Thoracic aorta (tissue), 2 donors: ENCODE measurements at regions not wholly inside any gene's neighbourhood (a gene's known extent, or its start where the extent isn't known, plus 50 kb on each side); places are given as distances from the start of the nearest gene placed in this dataset.

Source experiments
- ATAC-seq: fragments of 150-250 bp; one replicate; pipeline ENCODE4 v1.8.0; 2017; ENCODE audit warnings: low read depth; ENCODE audit not compliant: insufficient number of reproducible peaks, low FRiP score
- DNase-seq: peaks from one replicate; pipeline ENCODE4 v3.0.0-alpha.2; 2020; ENCODE audit warnings: low spot score
- H3K27ac ChIP-seq, 2 donors: fragments of 200-600 bp; sonication (generic); 1 replicate in 1 of 2; 2 replicates in 1 of 2; pipeline ENCODE4 v1.5.1; 2016; ENCODE audit warnings: mild to moderate bottlenecking in 2 of 2, moderate library complexity in 2 of 2
- H3K27me3 ChIP-seq: fragments of 200-600 bp; sonication (generic); replicated peaks from 2 replicates; pipeline ENCODE4 v1.6.0; 2016; ENCODE audit warnings: mild to moderate bottlenecking; ENCODE audit not compliant: insufficient read depth
- H3K36me3 ChIP-seq: fragments of 200-600 bp; sonication (generic); one replicate; pipeline ENCODE4 v1.5.1; 2016
- H3K4me1 ChIP-seq, 2 donors: fragments of 200-600 bp; sonication (generic); 1 replicate in 1 of 2; 2 replicates in 1 of 2; pipeline versions ENCODE4 v1.5.1 to v1.6.0; 2016; ENCODE audit warnings: low read depth in 2 of 2, mild to moderate bottlenecking in 1 of 2; ENCODE audit not compliant: control insufficient read depth in 1 of 2
- H3K4me3 ChIP-seq: fragments of 200-600 bp; sonication (generic); 2 replicates; pipeline ENCODE4 v1.5.1; 2016; ENCODE audit warnings: mild to moderate bottlenecking
- H3K9me3 ChIP-seq: fragments of 200-600 bp; sonication (generic); 2 replicates; pipeline ENCODE4 v1.5.1; 2016
- CTCF ChIP-seq: fragments of 200-600 bp; sonication (generic); IDR thresholded peaks from one replicate; pipeline ENCODE4 v1.5.1; 2019; ENCODE audit warnings: antibody characterized with exemption

- H3K27ac ChIP-seq = no peak overlapping the region
- no peak for DNase-seq
- H3K4me3 ChIP-seq = no peak overlapping the region
- peaks cover 12 to 20% of the 10 kb centered on the region in 2 donors for H3K4me1 ChIP-seq
- no peaks in the 10 kb centered on the region for H3K36me3 ChIP-seq
- no peaks in the 10 kb centered on the region for H3K27me3 ChIP-seq
- no peaks in the 10 kb centered on the region for H3K9me3 ChIP-seq
- no peak for TF ChIP-seq CTCF
- ATAC-seq = no peak
Observed at GRCh38 chr4:123622572-123622971, 226.0 kb downstream of the SPRY1 start.

GRCh38 chr4:123623611-123624010, 227.0 kb downstream of the SPRY1 start:
- Histone ChIP-seq H3K36me3 (no peaks in the 10 kb centered on the region), H3K27me3 (no peaks in the 10 kb centered on the region), H3K27ac (no peak overlapping the region), H3K4me1 (peaks cover 12 to 20% of the 10 kb centered on the region in 2 donors), H3K9me3 (no peaks in the 10 kb centered on the region), H3K4me3 (no peak overlapping the region)
- DNase-seq (no peak), ATAC-seq (no peak)
- no peak for TF ChIP-seq CTCF

DNA sequence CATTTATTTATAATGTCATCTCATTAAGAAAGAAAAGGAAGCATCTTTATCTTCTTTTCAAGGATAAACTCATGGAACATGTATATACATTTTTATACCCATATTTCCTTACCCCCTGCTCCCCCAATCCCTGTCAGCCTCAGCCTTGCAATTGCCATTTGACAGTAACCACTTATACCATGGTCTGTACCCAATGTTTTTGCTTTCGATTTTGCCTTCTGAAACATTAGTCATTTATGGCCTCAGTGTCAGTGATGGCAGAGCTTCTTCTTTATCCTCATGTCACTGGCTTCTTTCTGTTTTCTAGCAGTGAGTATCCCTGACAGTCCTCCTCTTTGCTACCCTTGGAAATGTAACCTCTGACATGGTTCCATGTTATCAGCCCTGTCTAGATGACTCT, 228.4 kb downstream of the SPRY1 start:
- Histone ChIP-seq H3K4me1 (peaks cover 12 to 20% of the 10 kb centered on the region in 2 donors), H3K4me3 (no peak overlapping the region), H3K36me3 (no peaks in the 10 kb centered on the region), H3K27me3 (no peaks in the 10 kb centered on the region), H3K27ac (no peak overlapping the region), H3K9me3 (no peaks in the 10 kb centered on the region)
- ATAC-seq = no peak
- DNase-seq = no peak
- no peak for TF ChIP-seq CTCF

DNA sequence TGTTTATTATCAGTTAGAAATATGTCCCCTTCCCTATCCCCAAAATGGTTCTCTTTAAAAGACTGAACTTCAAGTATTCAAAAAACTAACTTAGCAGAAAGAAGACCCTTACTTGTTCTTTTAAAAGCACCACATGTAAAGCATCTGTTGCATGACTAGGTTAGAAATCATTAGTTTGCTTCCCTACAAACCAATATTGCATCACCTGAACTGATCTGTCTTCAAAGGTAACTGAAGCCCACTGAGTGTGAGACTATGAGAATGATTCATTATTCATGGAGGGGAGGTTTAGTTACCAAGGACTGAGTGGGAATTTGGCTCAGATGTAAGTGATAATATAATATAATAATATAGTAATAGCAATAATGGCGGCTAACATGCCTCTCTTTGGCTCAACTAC, 231.7 kb downstream of the SPRY1 start:
- Histone ChIP-seq H3K27me3 (no peaks in the 10 kb centered on the region), H3K4me1 (no peaks in the 10 kb centered on the region), H3K36me3 (no peaks in the 10 kb centered on the region), H3K27ac (no peak overlapping the region), H3K9me3 (no peaks in the 10 kb centered on the region), H3K4me3 (no peak overlapping the region)
- ATAC-seq (no peak), DNase-seq (no peak)
- no peak for TF ChIP-seq CTCF

DNA sequence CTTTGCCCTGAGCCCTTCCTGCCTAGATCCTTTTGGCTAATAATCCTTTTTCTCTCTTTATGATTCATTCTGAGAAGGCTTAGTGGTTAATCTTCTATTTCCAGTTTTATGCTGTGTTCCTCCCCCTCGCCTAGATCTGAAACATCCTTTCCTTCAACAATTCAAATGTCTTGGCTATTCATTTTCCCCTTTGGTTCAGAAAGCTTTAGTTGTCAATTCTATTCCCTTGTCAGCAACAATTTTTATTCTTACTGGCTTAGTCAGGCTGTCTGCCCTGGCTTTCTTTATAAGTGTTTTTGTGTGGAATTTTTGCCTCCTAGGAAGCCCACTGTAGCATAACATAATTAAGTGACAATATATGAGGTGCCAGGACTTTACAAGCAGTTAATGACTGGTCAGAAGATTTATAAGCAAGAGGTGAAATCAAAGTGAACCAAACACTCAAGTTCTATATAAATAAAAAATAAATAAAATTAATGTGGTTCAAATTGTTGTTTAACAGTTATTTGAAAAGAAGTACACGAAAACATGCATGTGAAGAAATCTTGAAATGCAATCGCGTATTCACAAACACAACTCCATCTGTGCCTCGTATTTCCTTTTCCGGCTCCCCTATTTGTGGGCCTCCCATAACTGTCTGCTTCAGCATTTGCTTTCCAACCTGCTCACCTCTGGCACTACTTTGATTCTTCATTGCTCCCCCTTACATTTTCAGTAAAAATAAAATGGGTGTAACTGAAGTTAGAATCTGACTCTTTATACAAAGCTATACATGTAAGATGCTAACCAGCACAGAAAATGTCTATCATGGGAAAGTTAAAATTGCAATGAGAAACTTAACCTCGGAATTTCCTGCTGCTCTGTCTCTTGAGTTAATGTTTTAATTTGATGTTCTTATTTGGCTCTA, 235.4 kb downstream of the SPRY1 start:
- H3K9me3 ChIP-seq = no peaks in the 10 kb centered on the region
- H3K27ac ChIP-seq = no peak overlapping the region
- TF ChIP-seq CTCF = no peak
- H3K4me3 ChIP-seq = no peak overlapping the region
- no peaks in the 10 kb centered on the region for H3K4me1 ChIP-seq
- no peaks in the 10 kb centered on the region for H3K36me3 ChIP-seq
- ATAC-seq (no peak), DNase-seq (no peak)
- H3K27me3 ChIP-seq = no peaks in the 10 kb centered on the region
